HG03571 (cell line): ENCODE measurements at regions not wholly inside any gene's neighbourhood (a gene's known extent, or its start where the extent isn't known, plus 50 kb on each side); places are given as distances from the start of the nearest gene placed in this dataset.

Experiments
- ATAC-seq: cut with Tn5 transposase; IDR thresholded peaks from one replicate; pipeline ENCODE4 v1.9.1; 2021; ENCODE audit not compliant: unreplicated experiment

DNA sequence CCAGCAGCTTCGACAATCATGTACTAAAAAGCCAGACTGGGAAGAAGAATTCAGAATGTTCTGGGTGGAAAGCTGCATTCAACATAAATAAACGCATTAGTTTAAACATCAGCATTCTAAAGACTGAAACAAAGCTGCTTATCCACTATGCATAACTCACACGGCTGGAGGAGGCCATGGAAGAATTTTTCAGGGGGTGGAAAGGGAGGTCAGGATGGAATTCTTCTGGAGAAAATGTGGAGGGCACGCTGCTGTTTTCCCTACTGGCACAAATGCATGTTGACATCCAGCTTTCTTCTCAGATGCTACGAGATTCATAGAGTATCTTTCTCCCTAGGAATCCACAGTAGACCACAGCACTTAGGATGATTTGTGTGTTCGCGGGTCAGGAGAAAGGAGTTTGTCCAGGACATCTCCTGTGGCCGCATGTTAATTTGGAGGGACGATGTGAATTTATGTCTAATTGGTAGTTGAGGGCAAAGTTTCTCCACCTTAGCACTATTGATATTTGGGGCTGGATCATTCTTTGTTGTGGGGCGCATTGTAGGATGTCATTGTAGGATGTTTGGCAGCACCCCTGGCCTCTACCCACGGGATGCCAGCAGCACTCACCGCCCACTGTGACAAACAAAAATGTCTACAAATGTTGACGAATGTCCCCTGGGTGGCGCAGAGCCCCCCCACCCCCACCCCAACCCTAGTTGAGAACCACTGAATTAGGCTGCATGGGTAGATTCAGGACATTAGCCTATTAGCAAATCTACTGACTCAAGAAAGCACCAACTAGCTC, 86.5 kb upstream of the KAZN start:
- ATAC-seq: no peak

DNA sequence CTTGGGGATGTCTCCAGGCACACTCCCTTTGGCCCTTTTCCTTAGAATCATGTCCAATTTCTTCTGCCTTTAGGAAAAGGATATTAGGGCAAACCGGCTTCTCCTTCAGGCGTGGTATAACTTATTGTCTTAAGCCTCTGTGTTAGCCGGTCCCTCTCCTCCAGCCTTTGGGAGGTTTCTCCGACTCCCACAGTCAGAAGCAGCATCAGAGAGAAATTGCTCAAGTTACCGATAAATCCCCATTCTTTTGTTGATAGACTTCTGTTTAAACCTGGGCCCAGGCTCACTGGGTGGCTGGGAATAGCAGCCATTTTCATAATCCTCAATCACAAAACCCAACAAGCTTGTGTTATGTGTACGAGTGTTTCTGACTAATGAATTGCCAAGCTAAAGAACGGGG, 85.4 kb upstream of the KAZN start:
- no peak for ATAC-seq

DNA sequence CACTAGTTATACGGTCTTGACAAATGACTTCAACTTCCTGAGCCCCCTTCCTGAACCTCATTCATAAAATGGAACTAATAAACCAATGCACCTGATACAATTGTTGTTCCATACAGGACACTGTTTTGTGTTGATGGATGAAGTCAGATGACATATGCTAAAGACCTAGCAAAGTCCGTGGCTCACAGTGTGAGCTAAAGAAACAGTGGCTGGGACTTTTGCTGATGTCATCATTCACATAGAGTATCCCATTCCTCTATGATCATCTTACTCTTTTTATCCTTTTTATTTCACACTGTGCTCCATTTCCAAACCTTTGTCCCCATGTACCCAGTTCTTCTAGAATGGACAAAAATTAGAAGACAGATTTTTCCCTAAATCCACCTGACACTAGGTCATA, 83.7 kb upstream of the KAZN start:
- no peak for ATAC-seq

DNA sequence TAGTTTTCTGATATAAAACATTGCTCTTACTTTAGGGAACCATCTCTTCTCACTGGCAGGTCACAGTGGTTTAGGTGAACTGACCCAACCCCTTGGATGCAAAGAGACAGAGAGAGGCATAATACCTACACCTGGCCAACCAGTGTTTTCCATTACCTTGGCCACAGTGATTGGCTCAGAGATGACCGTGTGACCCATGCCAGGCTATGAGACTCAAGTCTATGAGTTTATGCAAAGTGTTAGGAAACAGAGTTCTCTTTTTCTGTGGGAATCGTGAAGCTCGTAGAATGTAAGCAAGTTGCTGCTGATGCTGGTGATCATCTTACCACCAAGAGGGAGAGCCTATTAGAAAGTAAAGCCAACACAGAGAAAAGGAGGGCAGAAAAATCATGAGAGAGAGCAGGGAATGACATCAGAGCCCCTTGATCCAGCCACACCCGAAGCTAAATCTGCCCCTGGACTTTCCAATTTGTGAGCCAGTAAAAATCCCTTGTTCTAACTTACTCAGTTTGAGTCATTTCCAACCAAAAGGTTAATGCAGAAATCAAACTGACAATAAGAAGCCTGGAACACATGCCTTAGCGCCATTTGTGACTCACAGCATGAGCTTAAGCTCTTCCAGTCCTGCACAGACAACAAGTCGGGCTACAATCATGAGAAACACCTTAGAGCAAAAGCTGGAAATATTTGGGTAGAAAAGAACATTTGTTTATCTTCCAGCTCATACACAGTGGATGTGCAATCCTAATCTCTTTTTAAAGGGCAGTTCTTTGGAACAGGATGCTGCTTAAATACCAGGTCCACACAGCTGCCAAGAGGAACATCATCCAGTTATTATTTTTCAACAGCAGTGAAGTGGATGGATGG, 81.3 kb upstream of the KAZN start:
- ATAC-seq: no peak

DNA sequence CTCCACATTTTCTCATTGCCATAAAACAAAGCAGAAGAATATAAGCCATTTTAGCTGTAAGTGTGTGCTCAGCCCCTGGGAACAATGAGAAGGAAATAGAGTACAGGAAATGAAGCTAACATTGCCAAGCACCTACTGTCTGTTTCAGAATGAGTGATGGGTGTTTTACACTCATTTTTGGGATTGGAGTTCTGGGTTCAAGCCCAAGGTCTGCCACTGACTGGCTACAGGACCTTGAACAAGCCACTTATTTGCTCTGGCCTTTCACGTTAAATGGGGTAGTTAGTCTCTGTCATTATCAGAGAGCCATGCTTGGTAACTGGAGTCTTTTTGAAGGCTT, 80.7 kb upstream of the KAZN start:
- ATAC-seq: no peak

DNA sequence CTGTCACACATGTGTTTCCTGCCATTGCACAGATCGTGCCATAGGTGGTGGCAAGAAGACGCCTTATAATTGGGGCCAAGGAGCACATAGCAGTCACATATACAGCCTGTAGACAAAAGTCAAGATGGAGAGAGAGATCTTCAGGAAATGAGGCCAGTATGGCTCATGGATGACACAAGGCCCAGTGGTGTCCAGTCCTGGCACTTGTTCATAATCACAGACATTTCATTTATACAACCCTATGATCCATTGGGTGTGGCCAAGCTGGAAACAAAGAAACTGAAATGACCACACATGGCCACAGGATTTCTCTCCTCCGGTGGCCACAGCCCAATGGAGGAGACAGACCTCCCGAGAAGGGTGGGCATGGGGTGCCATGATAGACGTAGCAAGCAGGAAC, 78.5 kb upstream of the KAZN start:
- no peak for ATAC-seq

DNA sequence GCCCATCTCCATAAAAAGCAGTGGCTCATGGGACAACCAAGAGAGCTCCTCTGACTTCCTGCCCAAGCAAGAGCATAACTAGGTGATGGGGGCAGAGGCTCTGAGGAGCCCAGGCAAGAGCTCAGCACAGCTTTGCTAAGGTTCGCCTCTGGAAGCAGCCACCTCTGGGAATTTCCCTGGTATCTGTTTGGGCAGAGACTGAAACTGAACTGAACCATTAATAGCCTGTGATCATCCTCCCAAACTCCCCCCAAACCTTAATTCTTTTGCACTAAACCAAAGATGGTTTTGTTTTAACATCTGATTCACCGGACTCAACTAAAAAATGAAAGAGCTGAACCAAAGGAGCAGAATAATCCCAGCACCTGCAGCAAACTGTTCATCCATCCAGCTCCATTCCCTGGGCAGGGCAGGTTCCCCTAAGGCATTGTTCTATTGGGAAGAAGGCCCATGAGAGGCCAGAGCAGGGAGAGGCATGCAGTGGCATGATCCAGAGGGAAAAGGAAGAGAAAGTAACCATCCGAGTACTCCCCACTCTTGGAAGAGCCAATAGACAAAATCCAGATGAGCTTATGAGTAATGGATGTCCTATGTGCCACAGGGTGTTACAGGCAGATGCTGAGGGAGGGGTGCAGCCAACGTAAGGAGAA, 77.8 kb upstream of the KAZN start:
- ATAC-seq: no peak

DNA sequence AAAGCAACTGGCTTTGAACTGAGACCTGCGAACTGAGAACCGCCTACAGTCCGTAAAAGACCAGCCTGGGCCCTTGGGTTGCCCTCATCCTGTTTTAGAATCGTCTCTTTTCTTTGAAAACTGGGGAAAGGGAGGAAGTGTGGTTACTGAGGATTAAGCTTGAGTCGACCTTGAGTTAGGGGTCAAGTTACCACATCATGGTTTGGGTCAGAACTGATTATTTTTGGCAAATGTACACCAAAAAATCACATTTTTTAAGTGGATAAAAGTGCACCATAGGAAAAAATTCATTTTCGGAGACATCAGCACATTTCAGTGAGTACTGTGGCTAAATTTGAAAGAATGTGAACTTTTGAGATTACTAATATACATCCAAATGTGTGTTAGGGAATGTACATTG, 76.9 kb upstream of the KAZN start:
- ATAC-seq: no peak

DNA sequence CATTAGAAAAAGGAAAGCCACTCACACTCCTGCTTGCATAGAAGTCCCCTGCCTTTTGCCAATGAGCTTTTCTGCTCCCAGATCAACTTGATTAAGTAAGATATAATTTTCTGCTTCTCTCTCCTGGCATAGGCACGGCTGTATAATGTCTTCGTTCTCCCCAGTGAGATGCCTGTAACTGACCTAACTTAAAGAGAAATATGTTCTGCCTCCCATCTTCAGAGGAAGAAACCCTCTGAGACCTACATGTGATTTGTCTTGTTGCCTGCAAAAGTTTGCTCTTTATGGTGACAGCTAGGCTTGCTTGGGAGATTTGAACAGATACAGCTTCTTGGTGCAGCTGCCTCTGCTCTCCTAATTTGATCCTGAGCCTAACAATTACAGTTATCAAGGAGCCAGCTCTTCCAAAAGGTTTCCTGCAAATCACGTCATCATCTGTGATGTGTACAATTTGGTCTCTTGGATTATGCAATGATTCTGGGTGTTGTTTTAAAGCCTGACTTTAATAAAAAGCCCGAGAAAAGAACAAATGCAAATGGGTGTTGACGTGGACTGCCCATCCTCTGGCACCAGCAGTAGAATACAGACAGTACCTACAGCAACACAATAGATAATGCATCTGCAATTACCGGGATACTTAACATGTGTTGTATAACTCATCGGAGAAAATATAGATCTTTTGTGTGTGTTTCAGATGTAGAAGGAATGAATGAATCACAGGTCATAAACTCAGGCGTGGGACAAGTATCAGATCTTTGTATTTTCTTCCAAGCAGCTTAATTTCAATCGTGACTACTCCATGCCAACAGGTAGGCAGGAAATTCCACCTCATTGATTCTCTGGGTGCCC, 76.2 kb upstream of the KAZN start:
- ATAC-seq: no peak

DNA sequence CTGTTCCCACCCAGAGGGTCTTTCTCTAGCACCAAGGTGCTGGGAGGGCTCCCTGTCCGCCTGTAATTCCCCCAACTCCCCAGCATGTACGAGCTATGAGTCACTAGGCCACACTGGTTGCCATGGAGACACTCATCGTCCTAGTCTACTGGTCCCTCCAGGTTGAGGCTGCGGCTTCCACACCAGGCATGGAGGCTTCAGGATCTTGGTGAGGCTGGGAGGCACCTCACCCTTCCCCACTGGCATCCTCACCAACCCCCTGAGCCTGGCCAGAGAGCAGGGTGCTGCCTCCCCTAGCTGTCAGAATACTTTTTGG, 75.6 kb upstream of the KAZN start:
- no peak for ATAC-seq

DNA sequence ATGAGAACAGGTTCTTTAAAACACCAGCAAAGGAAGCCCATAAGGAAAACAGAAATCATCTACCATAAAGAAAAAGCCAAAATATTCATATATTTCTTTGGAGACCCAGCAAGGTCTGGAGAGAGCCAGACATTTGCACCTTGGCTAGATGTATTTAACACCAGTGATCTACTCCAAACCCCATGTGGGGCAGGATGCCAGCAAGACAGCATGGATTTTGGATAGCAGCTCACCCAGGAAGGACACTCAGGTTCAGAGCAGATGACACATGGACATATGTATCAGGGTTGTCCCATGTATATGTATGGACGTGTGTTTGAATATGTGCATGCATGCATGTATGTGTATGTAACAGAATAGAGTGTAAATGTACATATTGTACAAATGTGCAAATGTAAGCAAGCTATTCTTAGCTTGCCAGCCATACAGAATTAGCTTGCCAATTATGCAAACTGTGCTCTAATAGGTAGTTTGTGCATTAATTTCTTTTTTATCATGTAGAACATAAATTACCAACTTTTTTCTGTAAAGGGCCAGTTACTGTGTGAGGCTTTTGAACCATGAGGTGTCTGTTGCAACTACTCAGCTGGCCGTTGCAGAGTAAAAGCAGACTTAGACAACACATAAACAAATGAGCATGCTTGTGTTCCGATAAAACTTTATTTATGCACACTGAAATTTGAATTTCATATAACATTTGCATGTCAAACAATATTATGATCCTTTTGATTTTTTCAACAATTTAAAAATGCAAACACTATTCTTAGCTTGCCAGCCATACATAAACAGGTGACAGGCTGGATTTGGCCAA, 73.5 kb upstream of the KAZN start:
- ATAC-seq: no peak

DNA sequence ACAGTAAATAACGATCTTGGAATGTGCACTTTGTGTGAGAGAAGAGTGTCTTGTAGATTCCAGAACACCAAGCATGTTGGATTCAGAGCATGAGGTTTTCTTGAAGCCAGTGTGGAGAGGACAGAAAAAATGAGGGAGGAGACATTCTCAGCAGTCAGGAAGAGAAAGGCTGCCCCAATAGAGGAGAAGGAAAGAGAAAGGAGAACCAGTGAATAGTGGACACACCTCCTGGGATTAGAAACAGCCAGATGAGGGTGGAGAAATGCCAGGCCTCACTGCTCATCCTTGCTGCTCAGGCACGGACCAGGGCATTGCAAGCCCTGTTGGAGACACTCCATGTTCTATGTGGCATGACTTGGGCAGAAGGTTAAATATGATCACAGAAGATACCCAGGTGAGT, 69.0 kb upstream of the KAZN start:
- ATAC-seq: no peak

DNA sequence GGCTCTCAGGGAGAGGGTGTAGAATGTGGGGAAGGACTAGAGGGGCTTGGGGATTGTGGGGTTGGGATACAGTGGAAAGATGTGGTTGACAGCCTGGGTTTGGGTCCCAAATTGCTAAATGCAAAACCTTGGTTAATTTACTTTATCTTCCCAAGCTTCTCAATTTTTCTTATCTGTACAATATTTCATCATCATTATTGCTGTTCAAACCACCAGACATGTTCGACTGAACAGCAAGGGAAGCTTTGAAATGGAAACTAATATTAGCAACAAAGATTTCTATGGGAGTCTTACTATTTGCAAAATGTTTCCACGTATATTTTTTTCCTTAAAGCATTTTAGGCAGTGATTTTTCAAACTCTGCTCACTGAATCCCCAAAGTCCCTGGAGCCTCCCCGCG, 67.0 kb upstream of the KAZN start:
- ATAC-seq: no peak

DNA sequence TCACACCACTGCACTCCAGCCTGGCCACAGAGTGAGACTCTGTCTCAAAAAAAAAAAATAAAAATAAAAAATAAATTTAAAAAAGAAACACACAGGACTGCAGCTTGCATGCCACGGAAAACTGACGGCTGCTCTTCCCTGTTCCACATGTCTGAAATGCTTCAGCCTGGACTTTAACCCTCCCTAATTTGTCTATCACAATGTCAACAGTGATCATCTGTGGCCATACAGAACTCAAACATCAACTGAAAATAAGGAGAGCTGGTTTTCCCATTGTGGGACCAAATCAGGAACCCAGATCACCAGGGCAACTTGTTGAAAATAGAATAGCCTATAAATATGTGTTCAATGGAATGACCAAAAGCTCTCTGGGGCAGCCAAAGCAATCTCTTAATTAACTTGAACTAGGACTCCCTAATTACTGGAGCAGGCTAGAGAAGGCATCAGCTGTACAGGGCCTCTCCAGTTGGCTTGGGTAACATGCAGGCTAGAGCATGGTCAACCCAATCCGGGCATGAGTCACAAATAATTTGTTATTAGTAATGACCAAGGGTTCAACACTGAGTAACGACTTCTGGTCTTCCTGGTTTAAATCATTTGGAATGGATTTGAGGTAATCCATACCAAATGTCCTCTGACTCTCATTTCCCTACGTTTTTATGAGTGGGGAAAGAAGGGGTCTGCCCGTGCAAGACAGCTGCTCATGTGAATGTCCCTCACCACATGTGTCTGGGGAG, 62.7 kb upstream of the KAZN start:
- ATAC-seq: no peak

DNA sequence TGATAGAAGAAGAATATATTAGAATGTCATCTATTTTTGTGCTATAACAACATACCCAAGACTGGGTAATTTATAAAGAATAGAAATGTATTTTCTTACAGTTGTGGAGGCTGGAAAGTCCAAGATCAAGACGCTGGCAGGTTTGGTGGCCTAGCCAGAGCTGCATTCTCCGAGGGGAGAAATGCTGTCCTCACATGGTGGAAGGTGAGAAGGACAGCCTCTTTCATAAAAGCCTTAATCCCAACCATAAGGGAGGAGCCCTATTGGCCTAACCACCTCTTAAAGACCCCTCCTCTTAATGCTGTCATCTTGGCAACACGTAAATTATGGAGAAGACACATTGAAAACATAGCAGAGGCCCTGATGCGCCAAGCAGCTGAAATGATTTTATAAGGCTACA, 60.1 kb upstream of the KAZN start:
- no peak for ATAC-seq

DNA sequence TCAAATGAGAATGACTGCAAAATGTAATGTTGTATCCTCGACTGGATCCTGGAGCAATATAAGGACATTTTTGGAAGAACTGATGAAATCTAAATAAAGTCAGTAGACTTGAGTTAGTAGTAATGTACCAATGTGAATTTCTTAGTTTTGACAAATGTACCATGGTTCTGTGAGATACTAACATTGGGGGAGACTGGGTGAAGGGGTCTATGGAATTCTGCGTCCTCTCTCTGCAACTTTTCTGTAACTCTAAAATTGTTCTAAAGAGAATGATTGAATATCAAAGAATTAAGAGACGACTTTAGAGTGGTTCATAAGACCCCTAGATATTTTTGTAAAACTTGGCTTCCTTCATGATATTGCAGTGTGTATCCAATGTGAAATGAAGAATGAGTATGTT, 59.2 kb upstream of the KAZN start:
- ATAC-seq: no peak

DNA sequence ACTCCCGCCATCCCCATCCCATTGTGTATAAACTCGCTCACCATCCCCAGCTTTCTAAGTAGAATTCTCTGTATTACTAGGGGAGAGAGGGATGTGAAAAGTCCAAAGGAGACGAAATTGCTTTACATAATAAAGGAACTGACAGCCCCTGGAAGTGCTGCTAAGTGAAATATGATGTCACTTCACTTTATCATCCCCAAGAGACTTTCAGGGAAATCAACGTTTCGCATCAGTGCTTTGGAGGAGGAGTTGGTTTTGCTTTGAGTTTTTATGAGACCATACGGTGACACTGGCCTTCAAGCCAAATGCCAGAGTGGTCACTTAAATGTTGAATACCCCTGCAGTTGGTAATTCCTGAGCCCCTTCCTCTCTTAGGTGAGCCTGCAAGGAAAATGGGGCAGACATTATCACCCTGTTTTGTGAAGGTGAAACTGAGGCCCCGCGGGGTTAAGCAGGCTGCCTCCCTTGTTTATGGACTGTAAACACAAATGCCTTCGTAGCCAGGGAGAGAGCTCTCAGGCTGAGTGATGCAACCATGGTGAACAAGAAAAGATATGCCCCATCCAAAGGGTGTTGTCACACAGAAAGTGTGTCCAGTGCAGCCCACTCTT, 58.4 kb upstream of the KAZN start:
- no peak for ATAC-seq

DNA sequence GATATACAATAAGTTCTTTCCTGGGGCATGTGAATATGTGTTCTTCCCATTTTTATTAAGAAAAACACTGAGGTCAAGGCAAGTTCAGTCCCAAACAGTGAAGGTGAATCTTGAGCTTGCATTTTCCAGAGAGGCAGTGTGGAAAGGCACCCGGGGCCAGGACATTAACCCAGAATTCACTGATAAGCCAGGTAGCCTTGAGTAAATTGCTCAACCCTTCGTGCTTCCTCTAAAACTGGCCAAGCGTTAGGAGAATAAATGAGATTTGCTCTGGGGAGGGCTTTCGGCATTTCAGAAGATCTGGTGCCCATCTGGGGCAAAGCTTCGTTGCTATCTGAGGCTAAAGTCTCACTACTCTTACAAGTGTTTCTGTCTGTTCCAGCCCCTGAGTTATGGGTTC, 57.1 kb upstream of the KAZN start:
- no peak for ATAC-seq

DNA sequence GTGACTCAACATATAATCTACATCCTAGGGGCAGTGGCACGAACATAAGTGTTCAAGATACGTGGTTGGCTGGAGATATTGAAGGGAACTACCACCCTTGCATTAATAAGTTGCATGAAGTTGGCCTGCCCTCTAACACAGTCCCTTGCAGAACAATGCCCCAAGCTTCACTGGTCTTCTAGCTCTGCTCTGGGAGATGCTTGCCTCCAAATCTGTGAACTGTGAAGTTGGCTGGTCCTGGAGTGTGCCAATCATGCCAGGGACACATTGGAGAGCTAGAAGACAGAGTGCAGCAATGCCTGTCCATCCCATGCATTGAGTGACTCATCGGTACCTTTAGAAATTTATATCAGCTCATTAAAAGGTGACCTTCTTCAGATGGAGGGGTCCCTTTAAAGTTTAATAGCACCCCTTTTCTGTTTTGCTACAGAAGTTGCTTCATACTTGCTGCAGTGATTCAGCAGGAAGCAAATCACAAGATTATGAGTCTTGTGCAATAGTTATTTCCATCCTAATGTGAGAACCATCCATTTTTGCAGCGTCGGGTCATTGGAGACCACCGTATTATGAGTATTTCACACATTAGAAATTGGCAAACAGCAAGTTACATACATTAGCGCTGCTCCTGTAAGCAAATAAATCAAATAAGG, 55.2 kb upstream of the KAZN start:
- ATAC-seq: no peak
